Bronchial epithelial cell (primary cell): ENCODE measurements at regions not wholly inside any gene's neighbourhood (a gene's known extent, or its start where the extent isn't known, plus 50 kb on each side); places are given as distances from the start of the nearest gene placed in this dataset.
"Not testable (repeated sequence)": the region's sequence is repeated elsewhere in the genome, so short reads cannot be mapped to it uniquely, and the experiment has no call there.

ENCODE experiments used
- DNase-seq: peaks from one replicate; pipeline ENCODE4 v3.0.0-alpha.2; 2010; ENCODE audit warnings: low read depth
- FAIRE-seq: peaks from 2 replicates; lab custom pipeline; 2011; peaks lifted over from hg19 to GRCh38; lab: Jason Lieb, UNC
- H3K27me3 ChIP-seq: 2 replicates; pipeline ENCODE4 v1.5.1; 2011; ENCODE audit warnings: low read length; ENCODE audit not compliant: control insufficient read depth, insufficient read depth
- H3K36me3 ChIP-seq: 2 replicates; pipeline ENCODE4 v1.5.1; 2011; ENCODE audit warnings: low read length; ENCODE audit not compliant: control insufficient read depth, insufficient read depth
- H3K4me3 ChIP-seq: 2 replicates; pipeline ENCODE4 v1.5.1; 2011; ENCODE audit warnings: mild to moderate bottlenecking, low read depth, low read length, control low read depth
- CTCF ChIP-seq: IDR thresholded peaks from 2 replicates; pipeline ENCODE4 v1.5.1; 2011; ENCODE audit warnings: mild to moderate bottlenecking, moderate library complexity, low read length, control low read depth, inconsistent platforms; ENCODE audit not compliant: insufficient read depth, severe bottlenecking

DNA sequence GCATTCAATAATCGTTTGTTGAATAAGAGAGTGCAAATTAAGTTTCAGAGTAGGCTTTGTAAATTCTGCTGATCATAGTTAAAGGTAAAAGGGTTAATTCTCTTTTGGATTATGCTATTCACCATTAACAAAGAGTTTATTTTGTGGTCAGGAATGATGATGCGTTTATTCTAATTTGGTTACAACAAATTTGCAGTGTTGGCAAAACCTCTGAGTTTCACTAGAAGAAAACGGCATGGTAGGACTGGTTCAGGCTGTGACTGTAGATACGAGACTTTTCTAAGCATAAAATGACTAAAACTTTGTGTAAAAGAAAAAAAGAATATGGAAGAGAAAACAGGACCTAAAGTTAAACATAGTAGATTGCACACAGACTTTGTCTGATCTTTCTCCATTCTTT is 234.7 kb downstream of the TLR4 start:
- FAIRE-seq (no peak), DNase-seq (no peak)
- Histone ChIP-seq H3K36me3 (no peaks in the 10 kb centered on the region), H3K4me3 (no peak overlapping the region), H3K27me3 (no peaks in the 10 kb centered on the region)
- no peak for TF ChIP-seq CTCF

- not testable (repeated sequence) for FAIRE-seq, H3K4me3 ChIP-seq, H3K36me3 ChIP-seq, H3K27me3 ChIP-seq
- peak; percentile 51 for DNase-seq
Observed at GRCh38 chr9:117944750-117945149, 240.5 kb downstream of the TLR4 start.

DNA sequence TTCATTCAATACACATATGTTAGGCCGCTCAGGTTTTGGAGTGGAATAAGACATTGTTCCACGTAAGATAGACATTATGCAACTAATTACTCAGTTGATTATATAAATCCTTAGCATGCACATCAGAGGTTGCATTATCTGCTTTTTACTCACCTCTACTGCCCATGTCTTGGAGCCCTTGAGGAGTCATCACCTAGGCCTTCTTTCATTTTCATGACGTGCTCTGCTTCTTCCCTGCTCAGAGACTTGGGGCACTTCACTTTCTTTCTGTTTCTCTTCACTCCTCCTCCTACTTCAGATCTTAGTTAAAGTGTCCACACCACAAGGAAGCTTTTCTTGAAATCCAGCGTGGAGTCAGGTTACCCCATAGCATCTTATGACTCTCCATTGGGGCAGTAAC is 241.1 kb downstream of the TLR4 start:
- H3K4me3 ChIP-seq, result no peak overlapping the region
- no peaks in the 10 kb centered on the region for H3K36me3 ChIP-seq
- no peaks in the 10 kb centered on the region for H3K27me3 ChIP-seq
- FAIRE-seq, result no peak
- no peak for TF ChIP-seq CTCF
- DNase-seq, result peak; percentile 81

- no peak for FAIRE-seq
- no peaks in the 10 kb centered on the region for H3K27me3 ChIP-seq
- no peak for DNase-seq
- TF ChIP-seq CTCF, result no peak
- no peak overlapping the region for H3K4me3 ChIP-seq
- H3K36me3 ChIP-seq, result no peaks in the 10 kb centered on the region
Observed at GRCh38 chr9:117951127-117951526, 246.9 kb downstream of the TLR4 start.

DNA sequence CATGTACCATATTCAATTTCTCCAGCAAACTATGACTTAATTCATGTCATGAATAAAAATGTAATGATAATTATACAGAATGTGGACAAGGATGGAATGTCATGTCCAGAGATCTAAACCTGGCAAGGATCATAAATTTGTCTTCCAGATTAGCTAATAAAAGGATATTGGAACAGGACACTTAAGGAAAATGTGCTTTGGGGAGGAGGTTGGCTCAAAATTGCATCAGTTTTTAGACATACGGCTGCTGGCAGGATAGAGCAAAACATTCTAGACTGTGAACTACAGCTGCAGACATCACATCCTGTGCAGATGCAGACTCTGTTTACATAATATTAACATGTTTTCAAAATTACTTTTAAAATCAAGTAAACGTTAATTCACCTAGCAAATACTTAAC is 248.4 kb downstream of the TLR4 start:
- H3K36me3 ChIP-seq, result no peaks in the 10 kb centered on the region
- DNase-seq, result no peak
- FAIRE-seq, result no peak
- no peak for TF ChIP-seq CTCF
- no peaks in the 10 kb centered on the region for H3K27me3 ChIP-seq
- no peak overlapping the region for H3K4me3 ChIP-seq

- H3K4me3 ChIP-seq, result no peak overlapping the region
- H3K27me3 ChIP-seq, result no peaks in the 10 kb centered on the region
- no peaks in the 10 kb centered on the region for H3K36me3 ChIP-seq
- no peak for FAIRE-seq
- TF ChIP-seq CTCF, result no peak
- peak; percentile 83 for DNase-seq
Observed at GRCh38 chr9:117957267-117957666, 253.1 kb downstream of the TLR4 start.
